ENCODE measurements at regions not wholly inside any gene's neighbourhood (a gene's known extent, or its start where the extent isn't known, plus 50 kb on each side); places are given as distances from the start of the nearest gene placed in this dataset.

- DNase-seq (no peak), ATAC-seq (no peak)
- POLR2A ChIA-PET, result no interaction called here
- no peak overlapping the region for H3K27ac Mint-ChIP-seq
- no peaks in the 10 kb centered on the region for H3K36me3 Mint-ChIP-seq (ENCODE audit: low read depth)
- H3K9me3 Mint-ChIP-seq (ENCODE audit: low read depth), result no peaks in the 10 kb centered on the region
- CTCF ChIA-PET, result no interaction called here
- intact Hi-C loops (cut with DNase I, micrococcal nuclease), result no loop called here
- peaks cover 7% of the 10 kb centered on the region for H3K27me3 Mint-ChIP-seq
- no peak overlapping the region for H3K4me3 Mint-ChIP-seq
- no peaks in the 10 kb centered on the region for H3K4me1 Mint-ChIP-seq
Observed at GRCh38 chr10:78686444-78687060, 382.2 kb upstream of the ZMIZ1 start.

- Mint-ChIP-seq H3K27ac (no peak overlapping the region), H3K27me3 (peaks cover 5% of the 10 kb centered on the region), H3K4me3 (no peak overlapping the region), H3K36me3 (ENCODE audit: low read depth) (no peaks in the 10 kb centered on the region), H3K4me1 (no peaks in the 10 kb centered on the region), H3K9me3 (ENCODE audit: low read depth) (no peaks in the 10 kb centered on the region)
- ATAC-seq (no peak), DNase-seq (no peak)
- POLR2A ChIA-PET, result no interaction called here
- intact Hi-C loops (cut with DNase I, micrococcal nuclease), result no loop called here
- CTCF ChIA-PET, result no interaction called here
Observed at GRCh38 chr10:78687626-78688025, 381.1 kb upstream of the ZMIZ1 start.

- Mint-ChIP-seq H3K9me3 (ENCODE audit: low read depth) (no peaks in the 10 kb centered on the region), H3K4me1 (no peaks in the 10 kb centered on the region), H3K27me3 (peaks cover 2% of the 10 kb centered on the region), H3K36me3 (ENCODE audit: low read depth) (no peaks in the 10 kb centered on the region), H3K4me3 (no peak overlapping the region), H3K27ac (no peak overlapping the region)
- intact Hi-C loops (cut with DNase I, micrococcal nuclease), result no loop called here
- DNase-seq (no peak), ATAC-seq (no peak)
- ChIA-PET CTCF (no interaction called here), POLR2A (no interaction called here)
Observed at GRCh38 chr10:78688230-78688900, 380.4 kb upstream of the ZMIZ1 start.

- Mint-ChIP-seq H3K9me3 (ENCODE audit: low read depth) (no peaks in the 10 kb centered on the region), H3K36me3 (ENCODE audit: low read depth) (no peaks in the 10 kb centered on the region), H3K27ac (no peak overlapping the region), H3K4me1 (no peaks in the 10 kb centered on the region), H3K27me3 (peaks cover 2% of the 10 kb centered on the region), H3K4me3 (no peak overlapping the region)
- ChIA-PET CTCF (no interaction called here), POLR2A (no interaction called here)
- intact Hi-C loops (cut with DNase I, micrococcal nuclease), result no loop called here
- no peak for DNase-seq
- no peak for ATAC-seq
Observed at GRCh38 chr10:78688901-78689583, 379.7 kb upstream of the ZMIZ1 start.

- DNase-seq, result no peak
- no peak for ATAC-seq
- H3K4me1 Mint-ChIP-seq, result no peaks in the 10 kb centered on the region
- ChIA-PET POLR2A (no interaction called here), CTCF (no interaction called here)
- H3K9me3 Mint-ChIP-seq (ENCODE audit: low read depth), result no peaks in the 10 kb centered on the region
- no peak overlapping the region for H3K27ac Mint-ChIP-seq
- H3K27me3 Mint-ChIP-seq, result peaks cover 2% of the 10 kb centered on the region
- intact Hi-C loops (cut with DNase I, micrococcal nuclease), result no loop called here
- H3K36me3 Mint-ChIP-seq (ENCODE audit: low read depth), result no peaks in the 10 kb centered on the region
- H3K4me3 Mint-ChIP-seq, result no peak overlapping the region
Observed at GRCh38 chr10:78689584-78689935, 379.2 kb upstream of the ZMIZ1 start.

- Mint-ChIP-seq H3K27me3 (peaks cover 2% of the 10 kb centered on the region), H3K4me1 (no peaks in the 10 kb centered on the region), H3K27ac (no peak overlapping the region), H3K36me3 (ENCODE audit: low read depth) (no peaks in the 10 kb centered on the region), H3K4me3 (no peak overlapping the region), H3K9me3 (ENCODE audit: low read depth) (no peaks in the 10 kb centered on the region)
- no peak for ATAC-seq
- ChIA-PET POLR2A (interaction anchor here (0.6 kb wide), 1 partner anchor 179 kb away, joined by 3 read pairs; no protein-coding TSS in a partner anchor), CTCF (interaction anchor here (0.7 to 1.1 kb wide), 2 partner anchors 16 to 643 kb away, joined by 3 read pairs; no protein-coding TSS in a partner anchor)
- no peak for DNase-seq
- intact Hi-C loops (cut with DNase I, micrococcal nuclease), result no loop called here
Observed at GRCh38 chr10:78690354-78691111, 378.2 kb upstream of the ZMIZ1 start.

- intact Hi-C loops (cut with DNase I, micrococcal nuclease), result no loop called here
- H3K4me3 Mint-ChIP-seq, result no peak overlapping the region
Observed at GRCh38 chr10:78691301-78692030, 377.3 kb upstream of the ZMIZ1 start.

GRCh38 chr10:78692071-78692470 is 376.7 kb upstream of the ZMIZ1 start:
- H3K36me3 Mint-ChIP-seq (ENCODE audit: low read depth), result no peaks in the 10 kb centered on the region
- H3K4me1 Mint-ChIP-seq, result no peaks in the 10 kb centered on the region
- no peak overlapping the region for H3K27ac Mint-ChIP-seq
- intact Hi-C loops (cut with DNase I, micrococcal nuclease), result no loop called here
- H3K9me3 Mint-ChIP-seq (ENCODE audit: low read depth), result no peaks in the 10 kb centered on the region
- POLR2A ChIA-PET, result no interaction called here
- no peak overlapping the region for H3K4me3 Mint-ChIP-seq
- CTCF ChIA-PET, result interaction anchor here (0.6 kb wide), 2 partner anchors 274 to 477 kb away, joined by 3 read pairs; no protein-coding TSS in a partner anchor
- no peak for ATAC-seq
- H3K27me3 Mint-ChIP-seq, result no peaks in the 10 kb centered on the region
- no peak for DNase-seq

More at GRCh38 chr10:78691301-78692030, 377.3 kb upstream of the ZMIZ1 start:
- Mint-ChIP-seq H3K27me3 (no peaks in the 10 kb centered on the region), H3K4me1 (no peaks in the 10 kb centered on the region), H3K9me3 (ENCODE audit: low read depth) (no peaks in the 10 kb centered on the region), H3K27ac (no peak overlapping the region), H3K36me3 (ENCODE audit: low read depth) (no peaks in the 10 kb centered on the region)
- CTCF ChIA-PET, result interaction anchor here (0.6 to 1.1 kb wide), 3 partner anchors 15 to 644 kb away, joined by 3 read pairs; no protein-coding TSS in a partner anchor
- POLR2A ChIA-PET, result no interaction called here
- no peak for ATAC-seq
- no peak for DNase-seq

GRCh38 chr10:78695846-78696245 is 372.9 kb upstream of the ZMIZ1 start:
- no peak for ATAC-seq
- Mint-ChIP-seq H3K9me3 (ENCODE audit: low read depth) (no peaks in the 10 kb centered on the region), H3K27ac (no peak overlapping the region), H3K36me3 (ENCODE audit: low read depth) (no peaks in the 10 kb centered on the region), H3K4me3 (no peak overlapping the region), H3K4me1 (no peaks in the 10 kb centered on the region), H3K27me3 (peaks cover under 1% of the 10 kb centered on the region)
- DNase-seq, result no peak
- intact Hi-C loops (cut with DNase I, micrococcal nuclease), result no loop called here
- POLR2A ChIA-PET, result no interaction called here
- CTCF ChIA-PET, result interaction anchor here (1.6 kb wide), 1 partner anchor 500 kb away, joined by 3 read pairs; no protein-coding TSS in a partner anchor

GRCh38 chr10:78696791-78697395 is 371.9 kb upstream of the ZMIZ1 start:
- ChIA-PET CTCF (no interaction called here), POLR2A (no interaction called here)
- Mint-ChIP-seq H3K4me1 (no peaks in the 10 kb centered on the region), H3K36me3 (ENCODE audit: low read depth) (no peaks in the 10 kb centered on the region), H3K27me3 (peaks cover 2% of the 10 kb centered on the region), H3K9me3 (ENCODE audit: low read depth) (no peaks in the 10 kb centered on the region), H3K4me3 (no peak overlapping the region), H3K27ac (no peak overlapping the region)
- intact Hi-C loops (cut with DNase I, micrococcal nuclease), result no loop called here
- ATAC-seq (no peak), DNase-seq (no peak)

GRCh38 chr10:78699971-78700370 is 368.8 kb upstream of the ZMIZ1 start:
- no peak overlapping the region for H3K4me3 Mint-ChIP-seq
- no peak overlapping the region for H3K27ac Mint-ChIP-seq
- ATAC-seq (no peak), DNase-seq (no peak)
- no peaks in the 10 kb centered on the region for H3K4me1 Mint-ChIP-seq
- H3K36me3 Mint-ChIP-seq (ENCODE audit: low read depth), result no peaks in the 10 kb centered on the region
- ChIA-PET POLR2A (no interaction called here), CTCF (no interaction called here)
- intact Hi-C loops (cut with DNase I, micrococcal nuclease), result no loop called here
- H3K27me3 Mint-ChIP-seq, result peaks cover 4% of the 10 kb centered on the region
- no peaks in the 10 kb centered on the region for H3K9me3 Mint-ChIP-seq (ENCODE audit: low read depth)

Measured in activated CD4-positive, alpha-beta T cell treated with anti-CD3 and anti-CD28 coated beads for 36 hours (primary cell).